ENCODE measurements at regions not wholly inside any gene's neighbourhood (a gene's known extent, or its start where the extent isn't known, plus 50 kb on each side); places are given as distances from the start of the nearest gene placed in this dataset.

GRCh38 chr1:29700491-29700890 lies 464.2 kb downstream of the PTPRU start:
- no peak overlapping the region for H3K4me3 ChIP-seq (ENCODE audit: low read depth, low read length)
- H3K36me3 ChIP-seq (replicated peaks) = no peaks in the 10 kb centered on the region
- H3K27ac ChIP-seq = no peak overlapping the region
- no peak for TF ChIP-seq CTCF (IDR thresholded peaks at IDR 0.05; ENCODE audit: low read depth, low read length, missing control alignments)
- in situ Hi-C loops (cut with HindIII; ENCODE audit: low pct_ligation_motif_present, low sequenced_read_pairs) = loop anchor here (25.0 kb wide), 1 partner anchor 463 kb away; the partner anchor contains the start of genes MECR and PTPRU
- DNase-seq = no peak
- H3K27me3 ChIP-seq (replicated peaks) = no peaks in the 10 kb centered on the region

GRCh38 chr1:29698626-29699025 lies 462.3 kb downstream of the PTPRU start:
- Histone ChIP-seq H3K27me3 (replicated peaks) (no peaks in the 10 kb centered on the region), H3K4me3 (ENCODE audit: low read depth, low read length) (no peak overlapping the region), H3K36me3 (replicated peaks) (no peaks in the 10 kb centered on the region), H3K27ac (no peak overlapping the region)
- in situ Hi-C loops (cut with HindIII; ENCODE audit: low pct_ligation_motif_present, low sequenced_read_pairs) = no loop called here
- TF ChIP-seq CTCF (IDR thresholded peaks at IDR 0.05; ENCODE audit: low read depth, low read length, missing control alignments) = no peak
- no peak for DNase-seq

DNA sequence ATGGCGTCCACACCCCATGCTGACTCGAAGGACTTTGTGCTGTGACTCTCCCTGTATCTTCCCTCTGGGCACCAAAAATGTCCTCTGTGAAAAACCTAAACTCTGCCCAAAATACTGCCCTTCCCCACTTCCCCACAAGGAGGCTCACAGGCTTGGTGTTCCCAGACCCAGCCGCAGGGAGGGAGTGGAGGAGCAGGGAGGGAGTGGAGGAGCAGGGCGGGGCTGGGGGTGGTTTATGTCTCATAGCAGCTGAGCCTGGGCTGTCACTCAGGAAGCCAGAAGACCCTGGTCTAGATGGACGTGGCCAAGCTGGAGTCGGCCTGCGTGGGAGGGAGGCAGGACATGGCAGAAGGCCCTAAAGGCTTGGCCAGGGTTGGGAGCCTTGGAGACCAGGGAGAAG lies 461.7 kb downstream of the PTPRU start:
- in situ Hi-C loops (cut with HindIII; ENCODE audit: low pct_ligation_motif_present, low sequenced_read_pairs) = no loop called here
- Histone ChIP-seq H3K36me3 (replicated peaks) (no peaks in the 10 kb centered on the region), H3K27me3 (replicated peaks) (no peaks in the 10 kb centered on the region), H3K27ac (no peak overlapping the region), H3K4me3 (ENCODE audit: low read depth, low read length) (no peak overlapping the region)
- DNase-seq = peak; percentile 61
- TF ChIP-seq CTCF (IDR thresholded peaks at IDR 0.05; ENCODE audit: low read depth, low read length, missing control alignments) = peak; percentile 89

GRCh38 chr1:29697391-29697780 lies 461.1 kb downstream of the PTPRU start:
- no peaks in the 10 kb centered on the region for H3K36me3 ChIP-seq (replicated peaks)
- in situ Hi-C loops (cut with HindIII; ENCODE audit: low pct_ligation_motif_present, low sequenced_read_pairs) = no loop called here
- no peaks in the 10 kb centered on the region for H3K27me3 ChIP-seq (replicated peaks)
- DNase-seq = no peak
- no peak overlapping the region for H3K27ac ChIP-seq
- no peak overlapping the region for H3K4me3 ChIP-seq (ENCODE audit: low read depth, low read length)
- TF ChIP-seq CTCF (IDR thresholded peaks at IDR 0.05; ENCODE audit: low read depth, low read length, missing control alignments) = no peak

DNA sequence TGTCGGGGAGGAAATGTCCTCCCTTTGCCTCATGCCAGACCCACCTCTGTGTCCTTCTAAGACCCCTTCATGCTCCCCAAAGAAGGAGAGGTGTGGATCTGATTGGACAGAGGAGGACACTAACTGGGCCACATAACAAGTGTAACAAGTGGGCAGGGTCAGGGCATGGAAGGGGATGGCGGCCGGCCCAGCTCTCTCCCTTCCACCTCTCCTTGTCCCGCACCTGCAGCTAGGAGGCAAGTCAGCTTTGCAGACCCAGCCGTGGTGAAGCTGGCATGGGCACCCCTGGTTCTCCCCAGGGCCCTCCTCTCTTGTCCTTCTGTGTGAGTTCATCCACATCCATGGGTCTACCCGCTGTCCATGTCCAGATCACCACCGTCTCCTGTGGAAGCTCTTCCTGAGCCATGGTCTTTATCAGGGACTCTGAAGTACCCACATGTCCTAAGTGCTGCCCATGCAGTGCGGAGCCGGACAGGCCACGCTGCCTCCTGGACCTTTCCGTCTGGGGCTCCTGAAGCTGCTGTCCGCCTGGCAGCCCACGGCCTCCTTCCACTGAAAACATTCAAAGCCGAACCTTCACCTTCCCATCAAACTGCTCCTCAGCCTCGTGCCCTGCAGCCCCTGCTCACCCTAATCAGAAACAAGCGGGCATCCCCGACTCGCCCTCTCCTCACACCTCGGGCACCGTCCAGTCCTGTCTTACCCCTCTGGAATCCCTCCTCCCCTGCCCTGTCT lies 460.5 kb downstream of the PTPRU start:
- TF ChIP-seq CTCF (IDR thresholded peaks at IDR 0.05; ENCODE audit: low read depth, low read length, missing control alignments) = no peak
- Histone ChIP-seq H3K4me3 (ENCODE audit: low read depth, low read length) (no peak overlapping the region), H3K36me3 (replicated peaks) (no peaks in the 10 kb centered on the region), H3K27me3 (replicated peaks) (no peaks in the 10 kb centered on the region), H3K27ac (no peak overlapping the region)
- no peak for DNase-seq
- in situ Hi-C loops (cut with HindIII; ENCODE audit: low pct_ligation_motif_present, low sequenced_read_pairs) = no loop called here

DNA sequence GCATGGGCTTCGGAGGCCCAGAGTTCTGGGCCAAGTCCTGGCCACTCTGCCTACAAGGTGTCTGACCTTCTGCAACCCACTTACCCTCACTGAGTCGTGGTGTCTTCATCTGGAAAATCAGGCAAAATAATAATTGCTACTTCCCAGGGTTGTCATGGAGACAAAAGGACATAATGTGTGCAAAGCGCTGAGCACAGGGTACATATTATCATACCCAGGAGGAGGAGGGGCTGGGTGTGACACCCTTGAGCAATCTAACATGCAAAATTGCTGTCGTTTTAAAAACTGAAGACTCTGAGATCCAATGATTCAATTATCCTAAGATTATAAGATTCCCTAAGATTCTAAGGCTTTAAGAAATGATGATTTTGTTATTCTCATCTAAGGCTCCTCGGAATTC lies 459.5 kb downstream of the PTPRU start:
- DNase-seq = no peak
- in situ Hi-C loops (cut with HindIII; ENCODE audit: low pct_ligation_motif_present, low sequenced_read_pairs) = no loop called here
- no peak for TF ChIP-seq CTCF (IDR thresholded peaks at IDR 0.05; ENCODE audit: low read depth, low read length, missing control alignments)
- H3K27me3 ChIP-seq (replicated peaks) = no peaks in the 10 kb centered on the region
- no peak overlapping the region for H3K27ac ChIP-seq
- no peaks in the 10 kb centered on the region for H3K36me3 ChIP-seq (replicated peaks)
- H3K4me3 ChIP-seq (ENCODE audit: low read depth, low read length) = no peak overlapping the region
